ENCODE measurements at regions not wholly inside any gene's neighbourhood (a gene's known extent, or its start where the extent isn't known, plus 50 kb on each side); places are given as distances from the start of the nearest gene placed in this dataset.

- no peak for TF ChIP-seq EP300 (IDR thresholded peaks at IDR 0.05)
- TF ChIP-seq POLR2A (IDR thresholded peaks at IDR 0.05), result no peak
These were observed 817.5 kb downstream of the EFNA5 start for GRCh38 chr5:106853266-106853665.
